ENCODE measurements at regions not wholly inside any gene's neighbourhood (a gene's known extent, or its start where the extent isn't known, plus 50 kb on each side); places are given as distances from the start of the nearest gene placed in this dataset.

GRCh38 chr15:31482122-31482922, 155.7 kb downstream of the KLF13 start:
- no peaks in the 10 kb centered on the region for H3K9me3 ChIP-seq (ENCODE audit: severe bottlenecking)
- ATAC-seq (ENCODE audit: low read depth) (no peak), DNase-seq (ENCODE audit: low spot score) (peak; percentile 69)
- no peak for TF ChIP-seq CTCF (IDR thresholded peaks at IDR 0.05; ENCODE audit: poor library complexity, severe bottlenecking)
- H3K27ac ChIP-seq (ENCODE audit: poor library complexity, severe bottlenecking) = no peak overlapping the region
- H3K4me3 ChIP-seq (ENCODE audit: severe bottlenecking) = no peak overlapping the region
- no peaks in the 10 kb centered on the region for H3K4me1 ChIP-seq (ENCODE audit: insufficient read depth, poor library complexity, severe bottlenecking)
- H3K27me3 ChIP-seq (ENCODE audit: insufficient read depth, poor library complexity, severe bottlenecking) = peaks cover 14% of the 10 kb centered on the region
- no peaks in the 10 kb centered on the region for H3K36me3 ChIP-seq (ENCODE audit: low read depth)

GRCh38 chr15:31483053-31483985, 156.7 kb downstream of the KLF13 start:
- ATAC-seq (ENCODE audit: low read depth) = peak; percentile 19; the same call in 2 of the 3 replicates
- no peak overlapping the region for H3K27ac ChIP-seq (ENCODE audit: poor library complexity, severe bottlenecking)
- TF ChIP-seq CTCF (IDR thresholded peaks at IDR 0.05; ENCODE audit: poor library complexity, severe bottlenecking) = peak; percentile 12
- H3K4me3 ChIP-seq (ENCODE audit: severe bottlenecking) = peak overlapping the region; percentile 27
- peaks cover 6% of the 10 kb centered on the region for H3K4me1 ChIP-seq (ENCODE audit: insufficient read depth, poor library complexity, severe bottlenecking)
- peaks cover 14% of the 10 kb centered on the region for H3K27me3 ChIP-seq (ENCODE audit: insufficient read depth, poor library complexity, severe bottlenecking)
- no peaks in the 10 kb centered on the region for H3K36me3 ChIP-seq (ENCODE audit: low read depth)
- no peaks in the 10 kb centered on the region for H3K9me3 ChIP-seq (ENCODE audit: severe bottlenecking)
- DNase-seq (ENCODE audit: low spot score) = peak; percentile 54

GRCh38 chr15:31483986-31484951, 157.6 kb downstream of the KLF13 start:
- Histone ChIP-seq H3K9me3 (ENCODE audit: severe bottlenecking) (no peaks in the 10 kb centered on the region), H3K4me1 (ENCODE audit: insufficient read depth, poor library complexity, severe bottlenecking) (peaks cover 15% of the 10 kb centered on the region), H3K27me3 (ENCODE audit: insufficient read depth, poor library complexity, severe bottlenecking) (peaks cover 14% of the 10 kb centered on the region), H3K4me3 (ENCODE audit: severe bottlenecking) (no peak overlapping the region), H3K27ac (ENCODE audit: poor library complexity, severe bottlenecking) (no peak overlapping the region), H3K36me3 (ENCODE audit: low read depth) (no peaks in the 10 kb centered on the region)
- peak; percentile 76 for DNase-seq (ENCODE audit: low spot score)
- TF ChIP-seq CTCF (IDR thresholded peaks at IDR 0.05; ENCODE audit: poor library complexity, severe bottlenecking) = no peak
- ATAC-seq (ENCODE audit: low read depth) = no peak

- no peak overlapping the region for H3K4me3 ChIP-seq (ENCODE audit: severe bottlenecking)
- H3K36me3 ChIP-seq (ENCODE audit: low read depth) = no peaks in the 10 kb centered on the region
- no peak overlapping the region for H3K27ac ChIP-seq (ENCODE audit: poor library complexity, severe bottlenecking)
- no peak for ATAC-seq (ENCODE audit: low read depth)
- no peak for TF ChIP-seq CTCF (IDR thresholded peaks at IDR 0.05; ENCODE audit: poor library complexity, severe bottlenecking)
- DNase-seq (ENCODE audit: low spot score) = peak; percentile 44
- H3K27me3 ChIP-seq (ENCODE audit: insufficient read depth, poor library complexity, severe bottlenecking) = peaks cover 14% of the 10 kb centered on the region
- H3K9me3 ChIP-seq (ENCODE audit: severe bottlenecking) = no peaks in the 10 kb centered on the region
- peaks cover 17% of the 10 kb centered on the region for H3K4me1 ChIP-seq (ENCODE audit: insufficient read depth, poor library complexity, severe bottlenecking)
Measured at GRCh38 chr15:31484986-31485385, 158.4 kb downstream of the KLF13 start.
